Colonic mucosa (tissue), 4 donors: ENCODE measurements at regions not wholly inside any gene's neighbourhood (a gene's known extent, or its start where the extent isn't known, plus 50 kb on each side); places are given as distances from the start of the nearest gene placed in this dataset.

ENCODE experiments used
- DNase-seq: peaks from one replicate; pipeline ENCODE4 v3.0.0-alpha.2; 2020
- H3K27ac ChIP-seq: fragments of 200-600 bp; one replicate; pipeline ENCODE4 v1.8.0; 2021
- H3K27me3 ChIP-seq: fragments of 200-600 bp; one replicate; pipeline ENCODE4 v1.8.0; 2021
- H3K36me3 ChIP-seq: fragments of 200-600 bp; one replicate; pipeline ENCODE4 v1.8.0; 2021
- H3K4me1 ChIP-seq: fragments of 200-600 bp; one replicate; pipeline ENCODE4 v1.8.0; 2021; ENCODE audit warnings: mild to moderate bottlenecking
- H3K4me3 ChIP-seq: fragments of 200-600 bp; one replicate; pipeline ENCODE4 v1.8.0; 2021
- H3K9ac ChIP-seq, 2 donors: one replicate each; pipeline ENCODE4 v1.7.0; 2013; ENCODE audit warnings: control low read depth in 2 of 2, low read depth in 2 of 2, low read length in 2 of 2
- H3K9me3 ChIP-seq: fragments of 200-600 bp; one replicate; pipeline ENCODE4 v1.8.0; 2021
- CTCF ChIP-seq: fragments of 200-600 bp; IDR thresholded peaks from one replicate; pipeline ENCODE4 v1.8.0; 2022; ENCODE audit warnings: antibody characterized with exemption, mild to moderate bottlenecking
- intact Hi-C: fragments of 100-400 bp; cut with DNase I; formaldehyde crosslinking; loops from one replicate; pipeline ENCODE4 v1.14.1; 2022
- donor health status: healthy.
- donor health status: DM: no; HTN: no; CAD: no.
- donor health status: DM: no; HTN: no; CAD: no.

DNA sequence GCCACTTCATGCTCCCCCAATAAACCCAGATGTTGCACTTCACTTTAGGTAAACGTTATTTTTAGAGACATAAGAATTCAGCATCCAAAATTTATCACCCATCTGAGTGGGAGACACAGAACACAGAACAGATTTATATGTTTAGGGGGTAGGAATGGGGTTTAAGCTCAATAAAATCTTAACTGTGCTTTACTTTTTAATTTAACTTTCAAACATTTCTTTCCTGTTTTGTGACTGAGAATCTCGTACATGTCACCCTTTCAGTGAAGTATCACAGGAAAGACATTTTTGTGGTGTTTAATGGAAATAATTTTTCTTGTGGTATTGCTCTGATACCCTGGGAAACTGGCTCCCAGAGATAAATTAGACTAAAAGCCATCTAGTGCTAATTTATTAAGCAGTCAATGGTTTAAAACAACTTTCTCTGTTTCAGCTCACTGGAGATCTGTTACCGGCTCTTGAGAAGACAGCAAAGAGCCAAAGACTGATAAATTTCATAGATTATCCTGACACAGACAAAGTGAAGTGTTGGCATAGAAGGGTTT, 148.0 kb upstream of the BMP4 start:
- intact Hi-C loops = no loop called here
- no peak overlapping the region for H3K9ac ChIP-seq
- H3K4me3 ChIP-seq = no peak overlapping the region
- no peaks in the 10 kb centered on the region for H3K4me1 ChIP-seq
- DNase-seq = no peak
- no peaks in the 10 kb centered on the region for H3K27me3 ChIP-seq
- H3K9me3 ChIP-seq = no peaks in the 10 kb centered on the region
- no peak overlapping the region for H3K27ac ChIP-seq
- TF ChIP-seq CTCF = no peak
- H3K36me3 ChIP-seq = no peaks in the 10 kb centered on the region

GRCh38 chr14:54105406-54105805, 148.8 kb upstream of the BMP4 start:
- no peak overlapping the region for H3K27ac ChIP-seq
- no peak for DNase-seq
- H3K4me3 ChIP-seq = no peak overlapping the region
- no peak for TF ChIP-seq CTCF
- H3K9me3 ChIP-seq = no peaks in the 10 kb centered on the region
- no peaks in the 10 kb centered on the region for H3K36me3 ChIP-seq
- intact Hi-C loops = no loop called here
- no peaks in the 10 kb centered on the region for H3K4me1 ChIP-seq
- no peaks in the 10 kb centered on the region for H3K27me3 ChIP-seq
- no peak overlapping the region for H3K9ac ChIP-seq

DNA sequence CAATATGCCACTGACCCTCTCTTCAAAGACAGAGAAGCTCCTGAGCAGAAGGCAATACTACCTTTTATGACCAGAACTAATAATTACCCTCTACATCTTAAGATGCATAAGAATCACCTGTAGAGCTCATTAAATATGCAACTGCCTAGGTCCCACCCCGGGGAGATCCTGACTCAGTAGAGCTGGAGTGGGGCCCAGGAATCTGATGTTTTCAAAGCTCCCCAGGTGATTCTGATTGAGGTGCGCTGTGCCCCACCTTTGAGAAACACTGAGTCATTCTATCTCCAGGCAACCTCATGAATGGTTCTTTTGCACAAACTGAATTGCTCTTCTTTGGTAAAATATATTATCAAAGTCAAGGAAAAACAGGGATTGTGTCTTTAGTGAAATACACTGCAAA, 149.3 kb upstream of the BMP4 start:
- Histone ChIP-seq H3K4me1 (no peaks in the 10 kb centered on the region), H3K4me3 (no peak overlapping the region), H3K9me3 (no peaks in the 10 kb centered on the region), H3K27ac (no peak overlapping the region), H3K36me3 (no peaks in the 10 kb centered on the region), H3K9ac (no peak overlapping the region), H3K27me3 (no peaks in the 10 kb centered on the region)
- intact Hi-C loops = no loop called here
- peak; percentile 20 for DNase-seq
- no peak for TF ChIP-seq CTCF

DNA sequence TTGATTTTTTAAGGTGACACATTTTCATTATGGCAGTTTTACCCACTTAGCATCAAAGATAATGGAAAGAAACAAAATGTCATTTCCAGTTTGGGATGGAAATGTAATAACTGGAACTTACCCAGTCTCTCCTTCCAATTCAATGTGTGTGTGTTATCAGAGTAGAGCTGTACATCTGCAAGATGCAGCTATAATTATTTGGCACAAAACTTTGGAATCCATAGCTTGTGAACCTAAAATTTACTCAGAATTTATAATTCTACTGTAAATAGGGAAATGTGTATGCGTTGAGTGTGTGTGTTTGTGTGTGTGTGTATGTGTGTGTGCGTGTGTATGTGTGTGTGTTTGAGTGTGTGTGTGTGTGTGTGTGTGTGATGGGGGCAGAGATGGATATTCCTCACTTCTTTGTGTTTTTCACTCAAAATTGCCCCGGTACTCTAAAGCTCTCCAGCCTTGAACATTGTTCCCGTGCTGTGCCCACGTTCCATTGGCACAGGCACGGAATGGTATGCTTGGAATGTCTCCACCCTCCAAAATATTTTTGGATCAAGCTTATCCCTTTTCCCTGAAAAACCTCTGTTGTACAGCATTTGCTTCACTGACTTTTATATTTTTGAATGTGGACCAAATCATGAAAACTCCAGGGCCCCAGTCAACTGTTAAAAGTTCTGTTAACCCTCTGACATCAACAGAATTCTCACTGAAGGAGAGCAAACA, 150.2 kb upstream of the BMP4 start:
- Histone ChIP-seq H3K27me3 (no peaks in the 10 kb centered on the region), H3K9ac (no peak overlapping the region), H3K36me3 (no peaks in the 10 kb centered on the region), H3K9me3 (no peaks in the 10 kb centered on the region), H3K4me1 (no peaks in the 10 kb centered on the region), H3K27ac (no peak overlapping the region), H3K4me3 (no peak overlapping the region)
- no peak for DNase-seq
- intact Hi-C loops = no loop called here
- no peak for TF ChIP-seq CTCF

GRCh38 chr14:54108481-54109471, 152.2 kb upstream of the BMP4 start:
- no peaks in the 10 kb centered on the region for H3K9me3 ChIP-seq
- no peak overlapping the region for H3K4me3 ChIP-seq
- H3K4me1 ChIP-seq = no peaks in the 10 kb centered on the region
- intact Hi-C loops = no loop called here
- H3K27ac ChIP-seq = no peak overlapping the region
- H3K36me3 ChIP-seq = no peaks in the 10 kb centered on the region
- no peak overlapping the region for H3K9ac ChIP-seq
- no peaks in the 10 kb centered on the region for H3K27me3 ChIP-seq
- DNase-seq = no peak
- no peak for TF ChIP-seq CTCF
